ENCODE measurements at regions not wholly inside any gene's neighbourhood (a gene's known extent, or its start where the extent isn't known, plus 50 kb on each side); places are given as distances from the start of the nearest gene placed in this dataset.

GRCh38 chr2:120496235-120496634 lies 150.3 kb downstream of the INHBB start:
- TF ChIP-seq JUND (IDR thresholded peaks at IDR 0.05; ENCODE audit: low read depth), result no peak
- in situ Hi-C loops (cut with HindIII; ENCODE audit: low pct_unique_long_range_greater_than_20kb, low sequenced_read_pairs), result no loop called here
- no peak for DNase-seq (ENCODE audit: low read depth in 1 of 2, low spot score in 1 of 2)

- no peak for TF ChIP-seq JUND (IDR thresholded peaks at IDR 0.05; ENCODE audit: low read depth)
- in situ Hi-C loops (cut with HindIII; ENCODE audit: low pct_unique_long_range_greater_than_20kb, low sequenced_read_pairs), result no loop called here
- DNase-seq (ENCODE audit: low read depth in 1 of 2, low spot score in 1 of 2), result no peak
Observed at GRCh38 chr2:120496759-120497158, 150.8 kb downstream of the INHBB start.

GRCh38 chr2:120497261-120497977 lies 151.5 kb downstream of the INHBB start:
- in situ Hi-C loops (cut with HindIII; ENCODE audit: low pct_unique_long_range_greater_than_20kb, low sequenced_read_pairs), result no loop called here
- DNase-seq (ENCODE audit: low read depth in 1 of 2, low spot score in 1 of 2), result no peak
- no peak for TF ChIP-seq JUND (IDR thresholded peaks at IDR 0.05; ENCODE audit: low read depth)

- no peak for DNase-seq (ENCODE audit: low read depth in 1 of 2, low spot score in 1 of 2)
- TF ChIP-seq JUND (IDR thresholded peaks at IDR 0.05; ENCODE audit: low read depth), result no peak
- in situ Hi-C loops (cut with HindIII; ENCODE audit: low pct_unique_long_range_greater_than_20kb, low sequenced_read_pairs), result no loop called here
Observed at GRCh38 chr2:120498121-120498520, 152.2 kb downstream of the INHBB start.

GRCh38 chr2:120498576-120499394 lies 152.8 kb downstream of the INHBB start:
- DNase-seq (ENCODE audit: low read depth in 1 of 2, low spot score in 1 of 2), result no peak
- no peak for TF ChIP-seq JUND (IDR thresholded peaks at IDR 0.05; ENCODE audit: low read depth)
- in situ Hi-C loops (cut with HindIII; ENCODE audit: low pct_unique_long_range_greater_than_20kb, low sequenced_read_pairs), result no loop called here

GRCh38 chr2:120499784-120500495 lies 154.0 kb downstream of the INHBB start:
- TF ChIP-seq JUND (IDR thresholded peaks at IDR 0.05; ENCODE audit: low read depth), result no peak
- in situ Hi-C loops (cut with HindIII; ENCODE audit: low pct_unique_long_range_greater_than_20kb, low sequenced_read_pairs), result no loop called here
- DNase-seq (ENCODE audit: low read depth in 1 of 2, low spot score in 1 of 2), result no peak

- in situ Hi-C loops (cut with HindIII; ENCODE audit: low pct_unique_long_range_greater_than_20kb, low sequenced_read_pairs), result no loop called here
- no peak for TF ChIP-seq JUND (IDR thresholded peaks at IDR 0.05; ENCODE audit: low read depth)
- DNase-seq (ENCODE audit: low read depth in 1 of 2, low spot score in 1 of 2), result no peak
Observed at GRCh38 chr2:120501591-120501990, 155.7 kb downstream of the INHBB start.

GRCh38 chr2:120502357-120502756 lies 156.4 kb downstream of the INHBB start:
- no peak for TF ChIP-seq JUND (IDR thresholded peaks at IDR 0.05; ENCODE audit: low read depth)
- no peak for DNase-seq (ENCODE audit: low read depth in 1 of 2, low spot score in 1 of 2)
- in situ Hi-C loops (cut with HindIII; ENCODE audit: low pct_unique_long_range_greater_than_20kb, low sequenced_read_pairs), result no loop called here

GRCh38 chr2:120502761-120503160 lies 156.8 kb downstream of the INHBB start:
- DNase-seq (ENCODE audit: low read depth in 1 of 2, low spot score in 1 of 2), result no peak
- in situ Hi-C loops (cut with HindIII; ENCODE audit: low pct_unique_long_range_greater_than_20kb, low sequenced_read_pairs), result no loop called here
- TF ChIP-seq JUND (IDR thresholded peaks at IDR 0.05; ENCODE audit: low read depth), result no peak

GRCh38 chr2:120503206-120503792 lies 157.4 kb downstream of the INHBB start:
- no peak for TF ChIP-seq JUND (IDR thresholded peaks at IDR 0.05; ENCODE audit: low read depth)
- in situ Hi-C loops (cut with HindIII; ENCODE audit: low pct_unique_long_range_greater_than_20kb, low sequenced_read_pairs), result no loop called here
- no peak for DNase-seq (ENCODE audit: low read depth in 1 of 2, low spot score in 1 of 2)

GRCh38 chr2:120503793-120504571 lies 158.0 kb downstream of the INHBB start:
- in situ Hi-C loops (cut with HindIII; ENCODE audit: low pct_unique_long_range_greater_than_20kb, low sequenced_read_pairs), result no loop called here
- DNase-seq (ENCODE audit: low read depth in 1 of 2, low spot score in 1 of 2), result no peak
- no peak for TF ChIP-seq JUND (IDR thresholded peaks at IDR 0.05; ENCODE audit: low read depth)
